HCT116 (cell line): ENCODE measurements at regions not wholly inside any gene's neighbourhood (a gene's known extent, or its start where the extent isn't known, plus 50 kb on each side); places are given as distances from the start of the nearest gene placed in this dataset.

ENCODE experiments used
- ATAC-seq: fragments of 200-7000 bp; cut with Tn5 transposase; 2 replicates; pipeline ENCODE4 v1.9.1; 2020; ENCODE audit warnings: mild to moderate bottlenecking, moderate library complexity
- BruUV-seq: library from RNA; stranded (reverse); fragments of 400-500 nt; replicated peaks from 2 replicates; lab custom pipeline; 2021; lab: Mats Ljungman, UMichigan
- CTCF ChIA-PET: fragments of 300-600 bp; sonication (Branson Sonifier 250); formaldehyde crosslinking; loops from one replicate; lab custom pipeline; 2021; ENCODE audit warnings: antibody characterized with exemption; lab: Charles Lee
- POLR2A ChIA-PET: fragments of 300-600, 350-600 bp; sonication (Branson Sonifier 250); formaldehyde crosslinking; loops from one replicate; lab custom pipeline; 2021; ENCODE audit warnings: antibody characterized with exemption; lab: Charles Lee
- RAD21 ChIA-PET, 2 experiments: fragments of 300-600 bp; sonication (Branson Sonifier 250); formaldehyde crosslinking; loops; one replicate each; lab custom pipeline; 2023; ENCODE audit warnings: low total read pairs in 2 of 2; ENCODE audit not compliant: uncharacterized antibody in 2 of 2, unreplicated experiment in 2 of 2, low non-redundant PET in 1 of 2; lab: Charles Lee
- DNase-seq: peaks from one replicate; pipeline ENCODE4 v3.0.0-alpha.2; 2010; ENCODE audit warnings: low read depth, low spot score
- H2AFZ ChIP-seq: fragments of 200-600 bp; shearing (Covaris generic), sonication (generic); 2 replicates; pipeline ENCODE4 v1.6.1; 2017; ENCODE audit warnings: low read depth, mixed run types, mixed read lengths, antibody characterized with exemption, low read length; ENCODE audit not compliant: poor library complexity, severe bottlenecking
- H3K27ac ChIP-seq: 2 replicates; pipeline ENCODE4 v1.5.1; 2012; ENCODE audit warnings: low read depth, low read length
- H3K27me3 ChIP-seq: fragments of 200-600 bp; sonication (generic); 2 replicates; pipeline ENCODE4 v1.6.1; 2016; ENCODE audit warnings: mixed run types, low read length, mixed read lengths; ENCODE audit not compliant: insufficient read depth
- H3K36me3 ChIP-seq, 2 experiments: fragments of 200-500 bp in 1 of 2; fragments of 200-600 bp in 1 of 2; sonication (Bioruptor generic) in 1 of 2; sonication (generic) in 1 of 2; 2 replicates each; pipeline versions ENCODE4 v1.5.1 to v1.6.1; 2014 to 2016; ENCODE audit warnings: low read length in 2 of 2, inconsistent platforms in 1 of 2, mixed read lengths in 1 of 2, mixed run types in 1 of 2; ENCODE audit not compliant: insufficient read depth in 2 of 2, control insufficient read depth in 1 of 2
- H3K4me1 ChIP-seq, 2 experiments: fragments of 200-600 bp in 1 of 2; sonication (generic) in 1 of 2; 2 replicates each; pipeline versions ENCODE4 v1.5.1 to v1.6.1; 2012 to 2017; ENCODE audit warnings: low read length in 2 of 2, inconsistent platforms in 1 of 2, mild to moderate bottlenecking in 1 of 2, mixed read lengths in 1 of 2, mixed run types in 1 of 2, moderate library complexity in 1 of 2; ENCODE audit not compliant: insufficient read depth in 2 of 2, control insufficient read depth in 1 of 2
- H3K4me2 ChIP-seq: fragments of 200-600 bp; sonication (generic); 2 replicates; pipeline ENCODE4 v1.6.1; 2017; ENCODE audit warnings: mixed run types, low read length, mixed read lengths
- H3K4me3 ChIP-seq, 2 experiments: fragments of 200-600 bp in 1 of 2; sonication (generic) in 1 of 2; replicated peaks in 1 of 2; 2 replicates each; pipeline ENCODE4 v1.5.1; 2011 to 2016; ENCODE audit warnings: low read length in 2 of 2, control low read depth in 1 of 2, low read depth in 1 of 2, mild to moderate bottlenecking in 1 of 2, mixed read lengths in 1 of 2, mixed run types in 1 of 2
- H3K79me2 ChIP-seq: fragments of 200-600 bp; sonication (generic); 2 replicates; pipeline ENCODE4 v1.6.1; 2017; ENCODE audit warnings: mild to moderate bottlenecking, mixed run types, low read length, moderate library complexity, mixed read lengths; ENCODE audit not compliant: insufficient read depth
- H3K9ac ChIP-seq: fragments of 200-600 bp; sonication (generic); 2 replicates; pipeline ENCODE4 v1.6.1; 2016; ENCODE audit warnings: low read length, mixed read lengths
- H3K9me2 ChIP-seq: fragments of 200-600 bp; sonication (generic), shearing (Covaris generic); 2 replicates; pipeline ENCODE4 v1.6.1; 2017; ENCODE audit warnings: mixed run types, mild to moderate bottlenecking, moderate library complexity; ENCODE audit not compliant: insufficient read depth
- H3K9me3 ChIP-seq, 2 experiments: fragments of 200-500 bp in 1 of 2; fragments of 200-600 bp in 1 of 2; sonication (Bioruptor generic) in 1 of 2; sonication (generic) in 1 of 2; 2 replicates each; pipeline ENCODE4 v1.6.1; 2014 to 2017; ENCODE audit warnings: low read length in 2 of 2, mixed read lengths in 2 of 2, inconsistent platforms in 1 of 2, low read depth in 1 of 2, mild to moderate bottlenecking in 1 of 2, mixed run types in 1 of 2, moderate library complexity in 1 of 2; ENCODE audit not compliant: control insufficient read depth in 1 of 2, insufficient read depth in 1 of 2
- H4K20me1 ChIP-seq: fragments of 200-600 bp; sonication (generic), shearing (Covaris generic); 2 replicates; pipeline ENCODE4 v1.6.1; 2017; ENCODE audit warnings: mixed run types, mild to moderate bottlenecking, moderate library complexity; ENCODE audit not compliant: insufficient read depth
- CBX3 ChIP-seq: IDR thresholded peaks from 2 replicates; pipeline ENCODE4 v1.6.1; 2012; ENCODE audit warnings: low read depth
- EZH2 ChIP-seq: fragments of 200-600 bp; sonication (generic); IDR thresholded peaks from 2 replicates; pipeline ENCODE4 v1.6.1; 2017; ENCODE audit warnings: antibody characterized with exemption, mixed run types
- FOSL1 ChIP-seq: IDR thresholded peaks from 2 replicates; pipeline ENCODE4 v1.6.1; 2012; ENCODE audit warnings: low read depth
- JUND ChIP-seq: IDR thresholded peaks from 2 replicates; pipeline ENCODE4 v1.6.1; 2012
- MAX ChIP-seq: IDR thresholded peaks from 2 replicates; pipeline ENCODE4 v1.6.1; 2012
- POLR2AphosphoS5 ChIP-seq: IDR thresholded peaks from 2 replicates; pipeline ENCODE4 v1.6.1; 2011; ENCODE audit warnings: mild to moderate bottlenecking, low read depth, low read length, moderate library complexity
- ZBTB33 ChIP-seq: IDR thresholded peaks from 2 replicates; pipeline ENCODE4 v1.6.1; 2011; ENCODE audit warnings: mild to moderate bottlenecking, low read length, moderate library complexity; ENCODE audit not compliant: insufficient replicate concordance; ENCODE audit errors: extremely low read depth
- intact Hi-C: fragments of 100-400 bp; cut with micrococcal nuclease; formaldehyde crosslinking; loops from 2 replicates; pipeline ENCODE4 v1.10.0; 2022

GRCh38 chr15:69887009-69887408, 210.7 kb downstream of the TLE3 start:
- DNase-seq (no peak), ATAC-seq (no peak)
- TF ChIP-seq JUND, result no peak
- no peak for TF ChIP-seq FOSL1
- no peak for TF ChIP-seq ZBTB33
- TF ChIP-seq MAX, result no peak
- no peak for TF ChIP-seq CBX3
- TF ChIP-seq POLR2AphosphoS5, result no peak
- Histone ChIP-seq H3K27me3 (peaks cover 8% of the 10 kb centered on the region; the same call in 1 of the 2 replicates), H4K20me1 (no peaks in the 10 kb centered on the region), H3K4me1 (no peaks in the 10 kb centered on the region), H3K4me2 (no peak overlapping the region), H3K9me3 (no peaks in the 10 kb centered on the region), H3K36me3 (no peaks in the 10 kb centered on the region), H2AFZ (no peak overlapping the region), H3K9me2 (no peaks in the 10 kb centered on the region), H3K27ac (no peak overlapping the region), H3K79me2 (no peaks in the 10 kb centered on the region), H3K4me3 (no peak overlapping the region), H3K9ac (no peak overlapping the region)
- ChIA-PET RAD21 (no interaction called here), CTCF (no interaction called here), POLR2A (no interaction called here)
- BruUV-seq, result no TSS peak
- intact Hi-C loops, result no loop called here

GRCh38 chr15:69887553-69887952, 210.2 kb downstream of the TLE3 start:
- peaks cover 8% of the 10 kb centered on the region; the same call in 1 of the 2 replicates for H3K27me3 ChIP-seq
- no peak overlapping the region for H3K4me2 ChIP-seq
- H3K79me2 ChIP-seq, result no peaks in the 10 kb centered on the region
- H4K20me1 ChIP-seq, result no peaks in the 10 kb centered on the region
- H3K4me1 ChIP-seq, result no peaks in the 10 kb centered on the region
- ATAC-seq (no peak), DNase-seq (no peak)
- no peaks in the 10 kb centered on the region for H3K36me3 ChIP-seq
- H3K27ac ChIP-seq, result no peak overlapping the region
- no peak overlapping the region for H2AFZ ChIP-seq
- H3K4me3 ChIP-seq, result no peak overlapping the region
- H3K9me2 ChIP-seq, result no peaks in the 10 kb centered on the region
- no peaks in the 10 kb centered on the region for H3K9me3 ChIP-seq
- BruUV-seq, result no TSS peak
- intact Hi-C loops, result no loop called here
- ChIA-PET POLR2A (no interaction called here), CTCF (no interaction called here), RAD21 (no interaction called here)
- TF ChIP-seq POLR2AphosphoS5 (no peak), EZH2 (no peak), JUND (no peak)
- H3K9ac ChIP-seq, result no peak overlapping the region
